Thyroid gland (tissue), 4 donors: ENCODE measurements at regions not wholly inside any gene's neighbourhood (a gene's known extent, or its start where the extent isn't known, plus 50 kb on each side); places are given as distances from the start of the nearest gene placed in this dataset.

Experiments
- POLR2A ChIP-seq, 2 donors: fragments of 450-650 bp; IDR thresholded peaks; one replicate each; pipeline ENCODE4 v1.6.1; 2017; ENCODE audit warnings: antibody characterized with exemption in 2 of 2, mild to moderate bottlenecking in 2 of 2, moderate library complexity in 1 of 2
- TF ChIP-seq, protein P1 (sequence below), 6 experiments: fragments of 200-600 bp in 3 of 6; fragments of 450-650 bp in 3 of 6; sonication (generic) in 3 of 6; IDR thresholded peaks; one replicate each; pipeline ENCODE4 v1.5.1; 2016 to 2019; ENCODE audit warnings: antibody characterized with exemption in 6 of 6, mild to moderate bottlenecking in 2 of 6, inconsistent platforms in 1 of 6, moderate library complexity in 1 of 6

DNA sequence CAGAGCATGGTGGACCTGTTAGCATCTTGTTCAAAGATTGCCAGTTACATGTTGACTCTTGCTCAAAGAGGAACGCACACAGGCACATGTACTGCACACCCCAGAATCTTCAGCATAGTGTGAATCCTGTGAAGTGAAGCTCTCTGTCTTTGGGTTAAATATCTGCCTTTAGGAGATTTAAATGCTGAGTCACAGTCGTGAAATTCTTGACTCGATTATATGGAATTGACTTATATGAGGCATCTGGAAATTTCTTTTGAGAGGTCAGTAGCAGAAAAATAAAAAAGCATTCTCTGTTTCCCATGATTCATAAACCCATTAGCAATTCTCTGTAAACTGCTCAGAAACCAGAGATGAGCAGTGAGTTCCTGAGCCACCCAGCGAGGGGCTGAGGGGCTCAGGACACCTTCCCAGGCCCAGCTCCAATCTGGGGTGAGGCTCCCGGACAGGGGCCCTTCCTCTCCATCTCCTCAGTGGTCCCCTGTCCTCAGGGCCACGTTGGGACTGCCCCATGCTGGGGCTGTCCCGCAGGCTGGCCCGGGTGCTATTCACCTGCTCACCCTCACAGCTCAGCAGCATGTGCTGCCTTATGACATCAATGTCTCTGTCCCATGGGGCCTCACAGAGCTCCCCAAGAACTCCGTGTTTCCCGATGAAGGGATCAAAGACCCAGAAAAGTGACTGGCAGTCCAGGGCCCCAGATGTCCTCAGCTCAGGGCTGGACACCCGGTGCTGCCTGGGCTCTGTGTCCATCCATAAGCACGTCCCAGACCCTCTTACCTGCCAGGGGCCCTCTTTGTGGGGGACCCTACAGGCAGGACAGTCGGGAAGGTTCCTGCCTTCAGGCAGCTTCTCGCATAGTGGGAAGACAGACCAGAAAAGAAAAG is 50.0 kb upstream of the INSIG1 start:
- no peak for TF ChIP-seq POLR2A (IDR thresholded peaks at IDR 0.05)
- TF ChIP-seq, protein P1, sequence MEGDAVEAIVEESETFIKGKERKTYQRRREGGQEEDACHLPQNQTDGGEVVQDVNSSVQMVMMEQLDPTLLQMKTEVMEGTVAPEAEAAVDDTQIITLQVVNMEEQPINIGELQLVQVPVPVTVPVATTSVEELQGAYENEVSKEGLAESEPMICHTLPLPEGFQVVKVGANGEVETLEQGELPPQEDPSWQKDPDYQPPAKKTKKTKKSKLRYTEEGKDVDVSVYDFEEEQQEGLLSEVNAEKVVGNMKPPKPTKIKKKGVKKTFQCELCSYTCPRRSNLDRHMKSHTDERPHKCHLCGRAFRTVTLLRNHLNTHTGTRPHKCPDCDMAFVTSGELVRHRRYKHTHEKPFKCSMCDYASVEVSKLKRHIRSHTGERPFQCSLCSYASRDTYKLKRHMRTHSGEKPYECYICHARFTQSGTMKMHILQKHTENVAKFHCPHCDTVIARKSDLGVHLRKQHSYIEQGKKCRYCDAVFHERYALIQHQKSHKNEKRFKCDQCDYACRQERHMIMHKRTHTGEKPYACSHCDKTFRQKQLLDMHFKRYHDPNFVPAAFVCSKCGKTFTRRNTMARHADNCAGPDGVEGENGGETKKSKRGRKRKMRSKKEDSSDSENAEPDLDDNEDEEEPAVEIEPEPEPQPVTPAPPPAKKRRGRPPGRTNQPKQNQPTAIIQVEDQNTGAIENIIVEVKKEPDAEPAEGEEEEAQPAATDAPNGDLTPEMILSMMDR (IDR thresholded peaks at IDR 0.05): no peak
